ENCODE measurements at regions not wholly inside any gene's neighbourhood (a gene's known extent, or its start where the extent isn't known, plus 50 kb on each side); places are given as distances from the start of the nearest gene placed in this dataset.

DNA sequence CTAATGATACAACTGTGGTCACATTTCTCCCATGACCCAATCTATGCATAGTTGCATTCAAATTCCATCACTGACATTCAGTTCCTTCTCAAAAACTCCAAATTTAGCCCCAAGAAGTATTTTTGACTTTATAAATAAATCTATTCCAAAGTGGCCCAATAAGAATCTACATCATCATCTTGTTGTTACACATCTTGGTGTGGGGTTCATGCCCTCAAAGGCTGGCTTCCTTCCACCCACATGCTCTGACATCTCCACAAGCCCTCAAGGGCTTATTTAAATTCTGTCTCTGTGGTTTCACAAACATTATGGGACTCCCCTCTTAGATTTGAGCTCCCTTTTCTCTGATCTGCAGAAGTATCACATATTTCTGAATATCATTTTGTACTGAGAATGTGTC lies 585.3 kb upstream of the BTBD3 start:
- DNase-seq: no peak

DNA sequence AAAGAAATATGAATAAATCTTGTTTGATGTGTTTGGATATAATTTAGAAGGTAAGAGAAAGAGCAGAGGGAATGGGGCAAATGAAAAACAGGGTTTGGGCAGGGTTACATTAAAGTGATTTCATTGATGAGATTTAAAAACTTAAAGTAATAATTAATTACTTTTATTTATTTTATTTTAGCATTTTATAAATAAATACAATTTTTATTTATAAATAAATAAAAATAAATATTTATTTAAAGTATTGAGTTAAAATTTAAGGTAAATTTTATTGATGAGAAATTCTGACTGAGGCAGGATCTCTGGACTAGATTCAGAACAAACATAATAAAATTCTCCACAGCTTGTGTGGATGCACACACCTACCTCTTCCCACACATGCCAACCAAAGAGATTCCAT lies 584.1 kb upstream of the BTBD3 start:
- DNase-seq: no peak

DNA sequence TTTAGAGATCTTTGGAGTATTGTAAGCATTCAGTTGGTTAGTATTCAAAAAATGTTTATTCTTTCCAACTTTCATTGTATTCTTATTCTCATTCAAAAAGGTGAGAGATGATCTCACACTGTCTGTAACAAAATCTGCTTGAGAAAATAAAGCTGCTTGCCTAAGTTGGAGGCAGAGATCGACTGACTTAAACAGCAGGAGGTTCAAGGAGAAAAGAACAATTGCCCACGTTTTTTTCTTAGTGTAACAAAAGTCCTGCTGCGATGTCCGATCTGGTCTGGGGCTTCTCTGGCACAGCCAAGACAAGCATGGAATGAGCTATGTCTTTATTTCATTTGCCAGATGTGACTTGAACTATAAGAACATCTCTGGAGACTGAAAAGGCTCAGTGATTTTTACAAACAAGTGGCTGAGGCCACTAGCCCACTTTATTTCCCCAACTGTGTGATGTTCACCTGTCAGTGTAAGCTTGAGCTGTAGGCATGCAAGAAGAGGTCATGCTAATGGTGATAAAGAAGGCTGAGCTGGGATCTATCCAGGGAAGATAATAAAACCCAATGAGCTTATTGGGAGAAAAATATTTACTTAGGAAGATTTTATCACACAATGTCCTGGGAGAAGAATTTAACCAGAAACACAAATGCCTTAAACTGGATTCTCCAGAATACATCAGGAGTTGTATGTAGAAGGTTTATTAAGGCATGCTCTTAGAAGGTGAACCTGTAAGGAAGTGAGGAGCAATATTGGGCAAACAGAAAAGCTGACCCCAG lies 580.1 kb upstream of the BTBD3 start:
- DNase-seq: no peak

DNA sequence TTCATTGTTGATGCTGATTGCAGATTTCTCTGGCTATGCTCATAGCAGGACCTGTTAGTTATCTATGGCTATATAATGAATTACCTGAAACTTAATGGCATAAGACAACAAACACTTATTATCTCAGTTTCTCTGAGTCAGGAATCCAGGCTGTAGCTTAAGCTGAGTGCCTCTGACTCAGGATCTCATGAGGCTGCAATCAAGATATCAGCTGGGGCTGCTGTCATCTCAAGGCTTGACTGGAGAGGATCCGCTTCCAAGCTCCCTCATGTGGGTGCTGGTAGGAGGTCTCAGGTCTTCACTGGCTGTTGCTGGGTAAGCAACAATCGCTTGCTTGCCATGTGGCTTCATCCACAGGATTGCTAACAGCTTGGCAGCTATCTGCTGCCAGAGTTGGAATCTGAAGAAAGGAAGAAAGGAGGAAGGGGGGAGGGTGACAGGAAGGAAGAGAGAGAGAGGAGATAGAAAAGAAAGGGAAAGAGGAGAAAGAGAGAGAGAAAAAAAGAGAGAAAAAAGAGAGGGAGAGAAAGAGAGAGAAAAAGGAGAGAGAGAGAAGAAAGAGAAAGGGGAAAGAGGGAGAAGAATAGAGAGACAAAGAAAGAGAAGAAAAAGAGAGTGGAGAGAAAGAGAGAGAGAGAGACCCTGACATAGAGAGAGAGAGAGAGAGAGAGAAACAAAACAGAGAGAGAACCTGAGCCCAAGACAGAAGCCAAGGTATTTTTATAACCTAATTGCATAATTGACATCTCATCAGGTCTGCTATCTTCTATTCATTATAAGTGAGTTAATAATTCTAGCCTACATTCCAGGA lies 579.0 kb upstream of the BTBD3 start:
- no peak for DNase-seq

DNA sequence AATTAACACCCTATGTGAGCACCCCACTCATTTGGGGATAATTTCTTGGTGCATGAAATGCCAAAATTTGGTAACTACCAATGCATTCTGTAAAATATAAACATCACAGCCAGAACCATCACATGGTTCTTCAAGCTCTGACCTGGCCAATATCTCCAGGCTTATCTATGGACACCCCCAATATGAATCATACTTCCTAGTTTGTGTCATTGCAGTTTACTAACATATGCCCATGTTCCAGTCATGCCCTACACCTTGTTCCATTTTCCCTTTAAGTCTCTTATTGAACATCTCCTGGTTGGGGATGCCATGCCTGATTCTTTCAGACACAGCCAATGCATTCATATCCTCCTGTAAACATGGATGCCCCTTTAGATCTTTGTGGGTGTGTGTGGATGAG lies 572.8 kb upstream of the BTBD3 start:
- DNase-seq: no peak

DNA sequence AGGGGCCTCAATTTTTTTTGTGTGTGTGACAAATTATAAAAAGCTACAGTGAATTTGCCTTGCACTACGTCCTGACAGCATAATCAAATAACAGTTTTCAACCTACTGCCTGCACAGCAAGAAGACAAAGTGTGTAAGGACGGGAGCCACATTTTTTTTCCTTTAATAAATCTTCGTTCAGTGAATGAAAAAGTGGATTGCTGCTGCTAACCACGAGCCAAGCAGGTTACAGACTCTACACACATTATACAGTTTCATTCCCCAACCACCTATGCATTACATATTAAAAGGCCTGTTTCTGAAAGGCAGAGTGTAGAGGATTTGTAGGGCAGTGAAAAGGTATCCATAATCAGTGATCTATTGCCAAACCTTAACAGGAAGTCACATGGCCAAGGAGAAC lies 570.0 kb upstream of the BTBD3 start:
- DNase-seq: no peak

DNA sequence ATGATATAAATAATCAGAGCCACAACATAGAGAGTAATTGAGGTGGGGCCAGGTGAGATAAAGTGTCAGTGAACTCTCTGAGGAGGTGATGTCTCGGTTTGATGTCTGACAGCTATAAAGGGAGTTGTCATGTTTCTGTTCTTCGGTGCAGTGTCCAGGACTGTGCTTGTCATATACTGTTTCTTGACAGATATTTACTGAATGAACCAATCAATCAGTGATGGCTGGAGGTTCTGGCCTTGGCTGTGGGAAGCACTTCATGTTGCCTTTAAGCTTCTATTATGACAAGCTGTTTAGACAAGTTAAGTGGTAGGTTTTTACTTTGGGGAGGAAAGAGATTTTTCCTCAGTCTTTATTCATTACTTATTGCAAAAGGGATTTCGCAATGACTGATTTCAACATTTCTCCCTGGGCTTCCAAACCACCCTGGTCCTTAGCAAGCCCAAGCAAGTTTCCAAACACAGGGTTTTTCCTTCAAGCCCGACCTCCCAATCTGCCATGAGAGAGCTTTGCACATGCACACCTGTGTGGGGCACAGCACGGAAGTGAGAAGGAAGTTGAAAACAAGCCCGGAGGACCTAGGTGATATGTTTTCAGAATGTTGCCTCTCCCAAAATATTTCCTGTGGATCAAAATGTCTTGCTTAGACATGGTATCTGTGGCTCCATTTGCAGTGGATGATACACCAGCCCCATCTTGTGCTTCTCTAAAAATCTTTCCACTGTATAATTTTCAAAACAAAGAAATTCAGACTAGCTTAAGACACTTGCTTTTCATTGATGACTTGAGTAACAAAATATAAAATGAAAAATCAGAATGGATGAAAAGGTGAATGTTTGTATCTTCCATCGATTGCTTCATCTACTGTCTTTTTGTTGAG lies 567.3 kb upstream of the BTBD3 start:
- no peak for DNase-seq

DNA sequence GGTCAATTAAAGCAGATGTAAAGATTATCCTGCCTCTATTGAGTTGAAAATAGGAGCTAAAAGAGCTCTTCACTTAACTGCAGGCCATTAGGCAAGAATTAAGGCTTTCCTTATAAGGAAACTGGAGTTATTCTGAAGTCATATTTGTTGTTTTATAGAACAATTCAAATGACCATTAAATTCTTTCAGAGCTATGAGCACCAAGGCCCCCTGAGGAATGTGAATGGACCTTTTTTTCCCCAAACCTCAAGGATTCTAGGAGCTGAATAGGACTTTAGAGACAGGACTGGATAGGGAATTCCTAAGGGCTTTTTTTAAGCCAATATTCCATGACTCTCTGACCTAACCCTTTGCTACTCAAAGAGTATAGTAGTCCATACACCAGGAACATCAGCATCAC lies 565.7 kb upstream of the BTBD3 start:
- no peak for DNase-seq

DNA sequence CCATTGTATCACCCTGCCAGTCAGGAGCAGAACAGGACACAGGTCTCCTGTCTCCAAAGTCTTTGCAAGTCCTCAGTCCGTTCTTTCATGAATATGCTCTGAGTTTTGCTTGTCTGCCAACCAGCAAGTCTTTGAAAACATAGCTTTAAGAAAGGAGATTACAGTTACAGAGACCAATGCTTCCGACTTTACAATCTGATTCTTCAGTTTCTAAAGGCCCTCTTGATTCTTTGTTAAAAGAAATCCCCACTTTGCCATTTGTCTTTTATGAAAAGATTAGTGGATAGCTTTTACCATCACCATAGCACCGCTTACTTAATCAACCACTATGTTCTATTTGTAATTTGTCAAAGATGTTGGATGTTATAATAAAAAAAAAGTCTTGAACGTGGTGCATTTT lies 562.8 kb upstream of the BTBD3 start:
- DNase-seq: no peak

DNA sequence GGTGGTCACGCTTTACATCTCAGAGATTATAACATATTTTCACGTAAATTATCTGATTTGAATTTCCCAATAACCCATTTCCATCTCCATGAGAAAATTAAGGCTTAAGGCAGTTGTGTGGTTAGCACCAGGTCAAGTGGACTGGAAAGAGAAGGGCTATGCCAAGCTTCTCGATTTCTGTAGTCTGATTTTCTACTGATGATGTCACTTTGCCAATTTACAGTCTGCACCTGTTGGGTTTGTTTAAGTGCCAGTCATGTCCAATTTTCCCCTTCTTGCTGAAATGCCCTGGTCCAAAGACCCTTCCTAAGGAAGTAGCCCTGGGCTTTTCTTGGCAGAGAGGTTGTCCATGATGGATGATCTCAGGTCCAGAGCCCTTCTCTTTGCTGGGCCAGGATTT lies 562.3 kb upstream of the BTBD3 start:
- DNase-seq: no peak

DNA sequence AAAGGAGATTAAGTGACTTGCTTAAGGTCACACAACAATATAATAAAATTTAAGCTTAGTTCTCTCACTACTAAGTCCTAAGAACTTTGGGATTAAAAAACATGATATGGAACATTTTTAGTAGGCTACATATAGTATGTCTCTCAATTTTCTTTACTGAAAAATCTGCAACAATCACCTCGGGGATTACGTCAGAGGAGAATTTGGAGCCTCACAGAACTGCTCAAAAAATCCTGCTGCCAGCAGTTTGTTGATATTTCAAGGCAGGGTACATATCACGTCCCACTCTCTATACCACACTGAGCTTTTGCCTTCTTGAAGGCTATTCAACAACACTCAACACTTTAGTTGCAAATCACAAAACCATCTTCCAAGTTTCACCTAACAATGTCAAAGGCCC lies 561.6 kb upstream of the BTBD3 start:
- DNase-seq: no peak

DNA sequence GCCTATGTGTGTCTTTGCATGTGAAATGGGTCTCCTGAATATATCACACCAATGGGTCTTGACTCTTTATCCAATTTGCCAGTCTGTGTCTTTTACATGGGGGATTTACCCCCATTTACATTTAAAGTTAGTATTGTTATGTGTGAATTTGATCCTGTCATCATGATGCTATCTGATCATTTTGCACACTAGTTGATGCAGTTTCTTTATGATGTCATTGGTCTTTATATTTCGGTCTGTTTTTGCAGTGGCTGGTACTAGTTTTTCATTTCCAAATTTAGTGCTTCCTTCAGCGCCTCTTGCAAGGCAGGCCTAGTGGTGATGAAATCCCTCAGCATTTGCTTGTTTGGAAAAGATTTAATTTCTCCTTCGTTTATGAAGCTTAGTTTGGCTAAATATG lies 555.2 kb upstream of the BTBD3 start:
- DNase-seq: no peak

DNA sequence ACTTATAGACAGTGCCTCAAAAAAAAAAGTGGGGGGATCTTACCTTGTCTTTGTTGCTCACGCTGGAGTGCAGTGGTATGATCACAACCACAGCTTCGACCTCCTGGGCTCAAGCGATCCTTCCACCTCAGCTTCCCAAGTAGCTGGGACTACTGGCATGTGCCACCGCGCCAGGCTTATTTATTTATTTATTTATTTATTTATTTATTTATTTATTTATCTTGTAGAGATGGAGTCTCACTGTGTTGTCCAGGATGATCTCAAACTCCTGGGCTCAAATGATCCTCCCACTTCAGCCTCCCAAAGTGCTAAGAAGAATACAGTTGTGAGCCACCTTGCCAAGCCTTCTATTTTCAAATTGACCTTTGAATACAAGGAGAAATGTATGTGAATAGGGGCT lies 553.0 kb upstream of the BTBD3 start:
- DNase-seq: no peak

DNA sequence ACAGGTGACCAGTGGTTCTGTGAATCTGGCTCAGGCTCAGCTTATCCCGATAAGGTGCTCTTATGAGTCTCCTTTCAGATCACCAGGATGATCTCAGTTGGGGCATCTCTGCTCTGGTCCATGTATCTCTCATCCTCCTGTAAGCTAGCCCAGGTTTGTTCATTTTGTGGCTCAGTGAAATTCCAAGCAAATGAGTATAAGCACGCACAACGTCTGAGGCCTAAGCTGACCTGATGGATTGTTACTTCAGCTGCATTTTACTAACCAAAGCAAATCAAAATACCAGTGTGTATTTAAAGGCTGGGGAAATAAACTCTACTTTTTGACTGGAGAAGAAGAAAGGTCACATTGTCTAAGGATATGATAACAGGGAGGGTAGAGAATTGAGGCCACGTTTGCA lies 551.0 kb upstream of the BTBD3 start:
- DNase-seq: no peak

DNA sequence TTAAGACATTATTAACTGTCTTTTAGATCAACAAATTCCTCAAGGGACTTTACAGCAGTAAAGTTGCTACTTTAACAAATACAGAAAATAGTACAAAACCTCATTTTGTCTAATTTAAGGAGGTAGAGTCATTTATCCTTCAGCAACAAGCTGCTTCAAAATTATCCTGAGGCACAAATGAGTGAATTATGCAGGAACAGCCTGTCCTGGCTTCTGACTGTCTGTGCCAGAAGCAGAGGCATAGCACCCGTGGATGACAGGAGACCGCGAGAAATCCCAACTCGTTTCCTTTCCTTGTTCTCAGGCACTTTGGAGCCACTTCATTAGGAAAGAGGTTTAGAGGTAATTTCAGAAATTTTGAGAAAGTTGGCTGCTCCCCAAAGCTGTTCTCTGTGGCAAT lies 549.2 kb upstream of the BTBD3 start:
- DNase-seq: no peak

DNA sequence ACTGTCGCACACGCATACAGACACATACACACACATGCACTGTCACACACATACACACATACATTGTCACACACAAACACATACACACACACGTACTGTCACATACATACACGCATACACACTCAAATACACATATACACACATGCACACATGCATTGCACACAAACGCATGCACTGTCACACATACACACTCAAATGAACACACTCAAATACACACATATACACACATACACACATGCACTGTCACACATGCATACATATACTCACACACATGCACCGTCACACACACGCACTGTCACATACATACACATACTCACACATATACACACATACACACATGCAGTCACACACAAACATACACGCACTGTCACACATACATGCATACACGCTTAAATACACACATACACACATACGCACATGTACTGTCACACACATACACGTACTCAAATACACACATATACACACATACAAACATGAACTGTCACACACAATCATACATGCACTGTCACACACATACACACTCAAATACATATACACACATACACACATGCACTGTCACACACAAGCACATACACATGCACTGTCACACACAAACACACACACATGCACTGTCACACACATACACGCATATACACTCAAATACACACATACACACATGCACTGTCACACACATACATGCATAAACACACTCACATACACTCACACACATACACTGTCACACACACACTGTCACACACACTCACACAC lies 548.6 kb upstream of the BTBD3 start:
- DNase-seq: no peak

DNA sequence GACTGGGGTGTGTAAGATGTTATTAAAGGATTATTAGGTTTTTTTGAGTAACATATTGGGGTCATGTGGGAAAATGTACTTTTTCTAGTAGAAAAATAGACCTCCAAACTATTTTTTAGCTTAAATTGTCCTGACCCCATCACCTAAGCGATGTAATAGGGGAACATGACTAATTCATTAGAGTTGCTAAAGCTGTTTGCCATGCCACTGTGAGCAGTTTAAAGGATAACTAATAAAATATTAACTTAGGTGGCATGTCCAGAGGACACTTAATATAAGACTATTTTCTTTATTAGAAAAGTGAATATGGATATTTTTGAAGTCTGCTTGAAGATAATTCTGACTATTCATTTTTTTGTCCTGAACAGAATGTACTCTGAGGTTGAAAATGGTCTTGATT lies 545.9 kb upstream of the BTBD3 start:
- DNase-seq: no peak

DNA sequence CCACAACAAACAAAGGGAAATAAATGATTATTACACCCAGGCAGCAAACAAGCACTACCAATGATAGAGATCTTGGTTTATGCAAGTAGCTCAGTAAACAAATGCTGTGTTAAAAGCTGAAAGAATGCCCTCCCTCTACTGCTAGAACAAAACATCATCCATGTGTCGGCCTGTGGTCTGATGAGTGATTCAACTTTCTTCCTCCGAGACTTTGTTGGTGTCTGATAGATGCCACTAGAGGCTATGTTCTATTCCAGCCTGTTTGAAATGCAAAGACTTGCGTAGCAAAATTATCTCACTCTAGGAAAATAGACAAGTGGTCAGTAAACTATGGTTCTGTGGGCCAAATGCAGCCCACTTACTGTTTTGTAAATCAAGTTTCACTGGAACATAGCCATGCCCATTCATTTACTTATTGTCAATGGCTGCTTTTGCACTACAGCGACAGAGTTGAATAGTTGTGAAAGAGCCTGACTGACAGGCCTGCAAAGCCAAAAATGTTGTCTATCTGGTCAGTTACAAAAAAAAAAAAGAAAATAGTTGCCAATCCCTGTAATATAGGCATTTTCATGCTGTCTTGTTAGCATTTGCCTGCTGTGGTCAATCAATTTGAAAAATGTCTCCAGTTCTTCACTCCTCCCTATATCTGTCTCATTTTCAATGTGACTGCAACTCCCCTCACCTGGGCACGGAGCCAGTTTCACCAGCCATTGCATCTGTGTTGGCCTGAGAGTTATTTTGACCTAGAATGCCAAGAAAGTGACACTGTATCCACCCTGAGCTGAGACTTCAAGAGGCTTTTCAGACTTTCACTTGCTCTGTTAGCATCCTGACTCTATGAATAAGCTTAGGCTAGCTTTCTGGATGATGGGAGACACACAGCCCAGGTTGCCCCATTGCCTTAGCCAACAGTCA lies 544.6 kb upstream of the BTBD3 start:
- no peak for DNase-seq

DNA sequence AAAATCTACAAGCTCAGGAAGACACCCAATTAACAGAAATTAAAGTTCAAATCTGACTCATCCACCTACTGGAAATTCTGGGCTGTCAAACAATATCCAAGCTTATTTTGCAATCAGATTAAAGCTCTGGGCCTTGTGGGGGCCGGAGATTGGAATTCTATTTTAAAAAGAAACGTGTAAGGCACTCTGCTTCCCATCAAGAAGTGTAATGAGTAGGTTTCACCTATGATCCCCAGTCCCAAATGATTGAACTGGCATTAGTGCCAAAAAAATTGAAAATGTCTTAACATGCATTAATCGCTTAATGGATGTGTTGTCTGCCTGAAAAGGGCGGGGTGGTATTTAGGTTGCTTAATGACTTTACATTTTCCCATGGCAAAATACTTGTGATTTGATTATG lies 542.4 kb upstream of the BTBD3 start:
- DNase-seq: no peak

DNA sequence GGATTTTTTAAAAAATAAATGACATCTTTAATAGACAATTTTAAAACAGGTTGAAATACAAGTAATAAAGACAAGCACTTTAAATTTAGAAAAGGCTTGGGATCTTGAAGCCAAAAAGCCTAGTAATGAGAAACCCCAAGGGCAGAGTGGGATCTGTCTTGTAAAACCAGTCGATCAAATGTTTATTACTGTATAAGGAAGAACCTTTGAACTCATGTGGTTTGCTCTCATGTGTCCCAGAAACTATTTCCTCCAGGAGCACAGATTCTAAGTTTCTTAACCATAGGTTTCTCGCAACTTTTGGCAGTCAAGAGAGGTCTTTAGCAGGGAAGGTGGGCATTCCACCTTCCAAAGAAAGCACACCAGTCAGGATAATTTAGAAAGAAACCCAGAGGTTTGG lies 541.7 kb upstream of the BTBD3 start:
- no peak for DNase-seq

DNA sequence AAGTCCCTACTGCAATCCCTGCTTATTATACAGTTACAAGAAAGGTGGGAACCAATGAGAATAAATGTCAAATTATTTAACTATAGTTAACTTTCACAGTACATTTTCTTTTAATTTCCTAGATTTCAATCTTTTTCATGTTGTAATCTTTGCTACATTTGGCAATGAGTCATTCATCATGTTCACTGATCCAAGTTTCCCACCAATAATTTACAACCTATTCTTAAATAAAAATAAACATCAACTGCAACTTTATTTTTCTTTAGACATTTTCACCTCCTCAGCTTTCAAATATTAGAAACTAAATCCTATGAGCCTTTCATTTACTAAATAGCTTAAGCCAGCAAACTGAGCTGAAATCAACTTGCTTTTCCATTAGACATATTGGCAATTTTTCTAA lies 541.3 kb upstream of the BTBD3 start:
- DNase-seq: no peak

DNA sequence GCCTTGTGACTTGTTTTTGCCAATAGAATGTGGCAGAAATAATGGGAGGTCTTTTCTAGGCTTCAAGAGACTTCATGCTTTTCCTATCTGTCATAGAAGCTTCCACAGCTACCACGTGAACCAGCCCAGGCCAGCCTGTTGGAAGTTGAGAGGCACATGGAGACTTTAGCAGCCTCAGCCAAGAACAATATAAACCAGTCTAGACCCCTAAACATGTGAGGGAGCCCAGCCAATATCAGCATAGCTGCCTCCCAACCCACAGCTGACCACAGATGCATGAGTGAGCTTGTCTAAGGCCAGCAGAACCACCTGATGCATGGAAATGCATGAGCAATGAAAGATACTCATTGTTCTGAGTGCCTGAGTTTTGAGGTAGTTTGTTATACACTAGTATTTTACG lies 540.7 kb upstream of the BTBD3 start:
- no peak for DNase-seq

All from NCI-H2029 (cell line).